ENCODE measurements at regions not wholly inside any gene's neighbourhood (a gene's known extent, or its start where the extent isn't known, plus 50 kb on each side); places are given as distances from the start of the nearest gene placed in this dataset.

DNA sequence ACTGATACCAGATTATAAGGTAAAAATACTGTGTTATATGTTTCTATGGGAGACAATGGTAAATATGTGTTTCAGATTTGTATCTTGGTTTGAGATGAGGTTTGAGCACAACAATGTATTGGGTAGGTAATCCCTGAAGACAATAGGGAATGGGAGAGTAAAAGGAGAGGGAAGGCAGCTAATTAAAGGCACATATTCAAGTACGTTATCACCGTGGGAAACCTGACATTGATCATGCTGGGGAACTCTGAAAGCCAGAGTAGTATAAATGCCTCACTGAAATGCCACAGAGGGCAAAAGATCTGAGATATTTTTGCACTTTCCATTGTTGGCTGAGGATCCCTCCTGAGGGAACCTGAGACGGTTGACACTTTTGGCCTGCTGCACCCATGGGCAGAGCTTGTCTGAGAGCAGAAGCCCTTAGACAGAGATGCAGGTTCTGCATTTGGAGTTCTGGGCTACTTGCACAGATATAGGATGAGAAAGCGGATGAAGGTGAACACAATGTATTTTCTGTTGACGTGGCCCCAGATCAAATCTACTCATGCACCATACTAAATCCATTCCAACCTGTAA lies 506.7 kb downstream of the PCDH18 start:
- no peak for TF ChIP-seq EZH2 (IDR thresholded peaks at IDR 0.05; ENCODE audit: borderline replicate concordance, low read depth, low read length, poor library complexity, severe bottlenecking)
- TF ChIP-seq, protein P1, sequence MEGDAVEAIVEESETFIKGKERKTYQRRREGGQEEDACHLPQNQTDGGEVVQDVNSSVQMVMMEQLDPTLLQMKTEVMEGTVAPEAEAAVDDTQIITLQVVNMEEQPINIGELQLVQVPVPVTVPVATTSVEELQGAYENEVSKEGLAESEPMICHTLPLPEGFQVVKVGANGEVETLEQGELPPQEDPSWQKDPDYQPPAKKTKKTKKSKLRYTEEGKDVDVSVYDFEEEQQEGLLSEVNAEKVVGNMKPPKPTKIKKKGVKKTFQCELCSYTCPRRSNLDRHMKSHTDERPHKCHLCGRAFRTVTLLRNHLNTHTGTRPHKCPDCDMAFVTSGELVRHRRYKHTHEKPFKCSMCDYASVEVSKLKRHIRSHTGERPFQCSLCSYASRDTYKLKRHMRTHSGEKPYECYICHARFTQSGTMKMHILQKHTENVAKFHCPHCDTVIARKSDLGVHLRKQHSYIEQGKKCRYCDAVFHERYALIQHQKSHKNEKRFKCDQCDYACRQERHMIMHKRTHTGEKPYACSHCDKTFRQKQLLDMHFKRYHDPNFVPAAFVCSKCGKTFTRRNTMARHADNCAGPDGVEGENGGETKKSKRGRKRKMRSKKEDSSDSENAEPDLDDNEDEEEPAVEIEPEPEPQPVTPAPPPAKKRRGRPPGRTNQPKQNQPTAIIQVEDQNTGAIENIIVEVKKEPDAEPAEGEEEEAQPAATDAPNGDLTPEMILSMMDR (conservative IDR thresholded peaks at IDR 0.05; ENCODE audit: low read depth, low read length) = no peak

Measured in A673 (cell line).